ENCODE measurements at regions not wholly inside any gene's neighbourhood (a gene's known extent, or its start where the extent isn't known, plus 50 kb on each side); places are given as distances from the start of the nearest gene placed in this dataset.

DNA sequence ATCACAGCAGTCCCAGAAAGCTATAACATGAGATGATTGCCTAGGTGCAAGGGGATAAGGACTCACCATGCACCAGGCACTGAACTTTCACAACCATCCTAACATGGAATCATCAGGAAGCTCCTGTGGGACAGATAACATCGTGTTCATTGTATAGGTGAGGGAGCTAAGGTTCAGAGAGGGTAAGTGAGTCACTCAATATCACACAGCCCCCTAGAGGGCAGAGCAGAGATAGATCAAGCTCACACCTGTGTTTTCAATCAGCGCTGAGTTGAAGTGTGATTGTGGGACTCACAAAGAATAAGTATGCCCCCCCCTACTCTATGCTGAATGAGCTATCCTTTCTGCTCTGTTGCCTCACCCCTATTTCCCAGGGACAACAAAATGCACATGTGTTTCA, 377.7 kb upstream of the ERCC4 start:
- TF ChIP-seq, protein P1, sequence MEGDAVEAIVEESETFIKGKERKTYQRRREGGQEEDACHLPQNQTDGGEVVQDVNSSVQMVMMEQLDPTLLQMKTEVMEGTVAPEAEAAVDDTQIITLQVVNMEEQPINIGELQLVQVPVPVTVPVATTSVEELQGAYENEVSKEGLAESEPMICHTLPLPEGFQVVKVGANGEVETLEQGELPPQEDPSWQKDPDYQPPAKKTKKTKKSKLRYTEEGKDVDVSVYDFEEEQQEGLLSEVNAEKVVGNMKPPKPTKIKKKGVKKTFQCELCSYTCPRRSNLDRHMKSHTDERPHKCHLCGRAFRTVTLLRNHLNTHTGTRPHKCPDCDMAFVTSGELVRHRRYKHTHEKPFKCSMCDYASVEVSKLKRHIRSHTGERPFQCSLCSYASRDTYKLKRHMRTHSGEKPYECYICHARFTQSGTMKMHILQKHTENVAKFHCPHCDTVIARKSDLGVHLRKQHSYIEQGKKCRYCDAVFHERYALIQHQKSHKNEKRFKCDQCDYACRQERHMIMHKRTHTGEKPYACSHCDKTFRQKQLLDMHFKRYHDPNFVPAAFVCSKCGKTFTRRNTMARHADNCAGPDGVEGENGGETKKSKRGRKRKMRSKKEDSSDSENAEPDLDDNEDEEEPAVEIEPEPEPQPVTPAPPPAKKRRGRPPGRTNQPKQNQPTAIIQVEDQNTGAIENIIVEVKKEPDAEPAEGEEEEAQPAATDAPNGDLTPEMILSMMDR (IDR thresholded peaks at IDR 0.05) = no peak
- Mint-ChIP-seq H3K4me1 (ENCODE audit: low read depth) (no peaks in the 10 kb centered on the region), H3K36me3 (ENCODE audit: low read depth) (no peaks in the 10 kb centered on the region), H3K27me3 (ENCODE audit: low read depth) (no peaks in the 10 kb centered on the region), H3K4me3 (ENCODE audit: unreplicated experiment) (no peak overlapping the region), H3K27ac (ENCODE audit: unreplicated experiment) (no peak overlapping the region), H3K9me3 (ENCODE audit: low read depth) (peaks cover 11% of the 10 kb centered on the region)
- DNase-seq (ENCODE audit: low spot score) = no peak

DNA sequence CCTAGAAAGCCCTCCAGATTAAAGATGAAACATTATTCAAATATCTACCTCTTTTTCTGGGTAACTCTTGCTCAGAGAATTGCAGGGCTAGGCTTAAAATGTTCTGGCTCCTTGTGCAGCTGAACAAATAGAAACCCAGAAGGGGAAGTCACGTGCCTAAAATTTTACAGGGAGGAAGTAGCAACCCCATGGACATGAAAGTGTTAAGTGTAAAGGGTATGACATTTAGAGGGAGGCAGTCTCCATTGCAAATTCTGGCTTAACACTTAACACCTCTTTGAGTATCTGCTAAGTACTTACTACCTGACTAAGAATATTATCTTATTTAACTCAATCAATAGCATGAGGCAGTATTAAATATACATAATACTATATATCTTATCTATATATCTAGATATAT, 376.1 kb upstream of the ERCC4 start:
- no peaks in the 10 kb centered on the region for H3K36me3 Mint-ChIP-seq (ENCODE audit: low read depth)
- no peak overlapping the region for H3K27ac Mint-ChIP-seq (ENCODE audit: unreplicated experiment)
- H3K4me1 Mint-ChIP-seq (ENCODE audit: low read depth) = no peaks in the 10 kb centered on the region
- peaks cover 11% of the 10 kb centered on the region for H3K9me3 Mint-ChIP-seq (ENCODE audit: low read depth)
- no peak for DNase-seq (ENCODE audit: low spot score)
- TF ChIP-seq, protein P1 (IDR thresholded peaks at IDR 0.05) = no peak
- no peaks in the 10 kb centered on the region for H3K27me3 Mint-ChIP-seq (ENCODE audit: low read depth)
- no peak overlapping the region for H3K4me3 Mint-ChIP-seq (ENCODE audit: unreplicated experiment)

DNA sequence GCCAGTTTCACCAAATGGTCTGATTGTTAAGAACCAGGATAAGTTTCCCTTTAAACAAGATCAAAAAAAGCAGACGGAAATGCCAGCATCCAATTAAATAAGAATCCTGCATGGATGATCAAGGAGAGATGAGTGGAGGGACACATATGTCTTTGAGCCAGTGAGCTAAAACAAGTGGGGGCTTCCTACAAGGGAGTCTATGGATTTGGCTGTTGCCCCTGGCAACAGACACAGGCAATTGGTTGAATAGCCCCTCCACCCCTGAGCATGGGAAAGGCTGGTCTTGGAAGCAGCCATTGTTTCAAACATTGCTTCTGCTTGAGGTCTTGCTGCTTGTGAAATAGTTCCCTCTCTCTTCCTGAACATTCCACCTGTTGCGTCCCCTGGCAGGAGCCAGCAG, 374.7 kb upstream of the ERCC4 start:
- no peaks in the 10 kb centered on the region for H3K27me3 Mint-ChIP-seq (ENCODE audit: low read depth)
- peaks cover 7% of the 10 kb centered on the region for H3K9me3 Mint-ChIP-seq (ENCODE audit: low read depth)
- no peak overlapping the region for H3K27ac Mint-ChIP-seq (ENCODE audit: unreplicated experiment)
- TF ChIP-seq, protein P1 (IDR thresholded peaks at IDR 0.05) = no peak
- DNase-seq (ENCODE audit: low spot score) = no peak
- no peaks in the 10 kb centered on the region for H3K36me3 Mint-ChIP-seq (ENCODE audit: low read depth)
- no peak overlapping the region for H3K4me3 Mint-ChIP-seq (ENCODE audit: unreplicated experiment)
- H3K4me1 Mint-ChIP-seq (ENCODE audit: low read depth) = no peaks in the 10 kb centered on the region

DNA sequence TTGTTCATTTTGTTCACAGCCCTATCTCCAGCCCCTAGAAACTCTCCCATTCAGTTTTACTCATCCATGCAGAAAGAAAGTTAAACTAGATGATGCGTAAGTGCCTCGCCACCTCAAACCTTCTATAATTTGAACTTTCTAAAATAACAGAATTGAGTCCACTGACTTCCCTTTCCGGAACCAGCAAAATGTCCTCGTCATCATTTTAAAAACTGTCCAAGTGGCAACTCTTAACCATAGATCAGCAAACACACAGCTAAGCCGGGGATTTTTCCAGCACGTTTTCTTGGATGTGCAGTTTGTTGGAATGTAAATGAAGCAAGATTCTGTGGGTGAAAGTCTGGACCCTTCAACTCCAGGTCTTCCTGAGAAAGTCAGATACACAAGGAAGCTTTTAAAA, 369.7 kb upstream of the ERCC4 start:
- Mint-ChIP-seq H3K9me3 (ENCODE audit: low read depth) (no peaks in the 10 kb centered on the region), H3K27me3 (ENCODE audit: low read depth) (no peaks in the 10 kb centered on the region), H3K4me3 (ENCODE audit: unreplicated experiment) (no peak overlapping the region), H3K4me1 (ENCODE audit: low read depth) (no peaks in the 10 kb centered on the region), H3K27ac (ENCODE audit: unreplicated experiment) (no peak overlapping the region), H3K36me3 (ENCODE audit: low read depth) (no peaks in the 10 kb centered on the region)
- DNase-seq (ENCODE audit: low spot score) = no peak
- TF ChIP-seq, protein P1 (IDR thresholded peaks at IDR 0.05) = no peak

DNA sequence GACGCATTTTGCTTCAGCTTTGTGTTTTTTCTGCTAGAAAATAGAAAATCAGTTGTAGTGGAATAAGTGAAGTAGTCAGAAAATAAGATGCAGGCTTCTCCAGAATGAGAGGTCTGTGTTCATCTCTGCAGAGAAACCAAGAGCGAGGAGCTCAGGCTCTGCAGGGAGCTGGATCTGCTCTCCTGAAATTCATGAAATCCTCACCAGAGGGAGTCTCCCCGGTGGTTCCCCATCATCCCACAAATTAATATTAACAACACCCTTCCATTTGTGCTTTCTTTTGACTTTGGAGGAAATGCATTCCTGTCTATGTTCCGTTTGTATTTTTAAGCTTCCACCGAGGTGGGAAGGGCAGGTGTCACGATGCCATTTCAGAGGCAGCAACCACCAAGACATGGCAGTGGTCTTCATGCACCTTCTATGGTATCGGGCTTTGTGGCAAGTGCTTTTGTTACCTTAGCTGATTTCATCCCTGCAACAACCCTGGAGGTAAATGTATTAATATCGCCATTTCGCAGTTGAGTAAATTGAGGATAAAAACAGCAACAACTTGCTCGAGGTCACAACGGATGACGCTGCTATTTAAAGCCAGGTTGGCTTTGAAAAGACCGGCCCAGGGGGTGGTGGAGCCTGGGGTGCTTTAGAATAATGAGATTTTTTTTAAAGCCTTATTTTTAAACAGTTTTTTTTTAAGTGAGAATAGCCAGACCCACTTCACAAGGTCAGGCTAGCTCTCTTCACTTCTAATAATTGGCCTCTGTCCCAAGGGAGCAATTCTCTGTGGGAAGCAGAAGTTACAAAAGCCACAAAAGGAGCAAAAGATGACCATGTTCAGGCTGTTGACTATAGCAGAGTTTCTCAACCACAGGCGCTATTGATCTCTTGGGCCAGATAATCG, 367.6 kb upstream of the ERCC4 start:
- H3K27ac Mint-ChIP-seq (ENCODE audit: unreplicated experiment) = no peak overlapping the region

More for the DNA sequence above, 367.6 kb upstream of the ERCC4 start:
- no peak overlapping the region for H3K4me3 Mint-ChIP-seq (ENCODE audit: unreplicated experiment)
- TF ChIP-seq, protein P1 (IDR thresholded peaks at IDR 0.05) = no peak
- no peaks in the 10 kb centered on the region for H3K27me3 Mint-ChIP-seq (ENCODE audit: low read depth)
- no peaks in the 10 kb centered on the region for H3K9me3 Mint-ChIP-seq (ENCODE audit: low read depth)
- DNase-seq (ENCODE audit: low spot score) = no peak
- H3K4me1 Mint-ChIP-seq (ENCODE audit: low read depth) = no peaks in the 10 kb centered on the region
- no peaks in the 10 kb centered on the region for H3K36me3 Mint-ChIP-seq (ENCODE audit: low read depth)
